Common myeloid progenitor, CD34-positive (primary cell): ENCODE measurements at regions not wholly inside any gene's neighbourhood (a gene's known extent, or its start where the extent isn't known, plus 50 kb on each side); places are given as distances from the start of the nearest gene placed in this dataset.

Experiments
- CTCF ChIA-PET: fragments of 350-600 bp; sonication (Branson Sonifier 250); formaldehyde crosslinking; loops from one replicate; lab custom pipeline; 2021; ENCODE audit warnings: antibody characterized with exemption; lab: Charles Lee
- POLR2A ChIA-PET: fragments of 350-600 bp; sonication (Branson Sonifier 250); formaldehyde crosslinking; loops from one replicate; lab custom pipeline; 2021; ENCODE audit warnings: antibody characterized with exemption; lab: Charles Lee
- DNase-seq, 3 donors: peaks; one replicate each; pipeline versions ENCODE4 v3.0.0 to v3.0.0-alpha.2; 2013
- H3K27ac ChIP-seq, 2 experiments: 1 replicate in 1 of 2; 2 replicates in 1 of 2; pipeline ENCODE4 v1.7.0; 2013; ENCODE audit warnings: inconsistent platforms in 2 of 2, low read length in 2 of 2, mild to moderate bottlenecking in 2 of 2, low read depth in 1 of 2, moderate library complexity in 1 of 2; ENCODE audit not compliant: severe bottlenecking in 2 of 2, insufficient read depth in 1 of 2, poor library complexity in 1 of 2
- H3K27me3 ChIP-seq, 5 experiments: replicated peaks in 2 of 5; 1 replicate in 3 of 5; 2 replicates in 2 of 5; pipeline versions ENCODE4 v1.6.1 to v1.7.0; 2013; ENCODE audit warnings: low read length in 4 of 5, mild to moderate bottlenecking in 2 of 5, moderate library complexity in 2 of 5, inconsistent platforms in 1 of 5; ENCODE audit not compliant: insufficient read depth in 5 of 5, control insufficient read depth in 4 of 5
- H3K36me3 ChIP-seq, 4 experiments: 1 replicate in 2 of 4; 2 replicates in 2 of 4; pipeline versions ENCODE4 v1.6.1 to v1.7.0; 2013; ENCODE audit warnings: low read length in 3 of 4, control low read depth in 1 of 4, mild to moderate bottlenecking in 1 of 4; ENCODE audit not compliant: control insufficient read depth in 4 of 4, insufficient read depth in 4 of 4
- H3K4me1 ChIP-seq, 4 experiments: 1 replicate in 3 of 4; 2 replicates in 1 of 4; pipeline versions ENCODE4 v1.6.1 to v1.7.1; 2013; ENCODE audit warnings: low read length in 3 of 4, mild to moderate bottlenecking in 3 of 4, control low read depth in 1 of 4, inconsistent platforms in 1 of 4, moderate library complexity in 1 of 4; ENCODE audit not compliant: control insufficient read depth in 4 of 4, insufficient read depth in 4 of 4; ENCODE audit errors: control extremely low read depth in 1 of 4
- H3K4me3 ChIP-seq, 7 experiments: 1 replicate in 4 of 7; 2 replicates in 3 of 7; pipeline versions ENCODE4 v1.5.1 to v1.7.0; 2013; ENCODE audit warnings: mild to moderate bottlenecking in 7 of 7, low read length in 6 of 7, moderate library complexity in 6 of 7, inconsistent platforms in 2 of 7, low read depth in 2 of 7, control low read depth in 1 of 7; ENCODE audit not compliant: insufficient read depth in 4 of 7, control insufficient read depth in 1 of 7; ENCODE audit errors: extremely low read depth in 1 of 7
- H3K9me3 ChIP-seq, 5 experiments: 1 replicate in 4 of 5; 2 replicates in 1 of 5; pipeline versions ENCODE4 v1.6.1 to v1.7.1; 2013; ENCODE audit warnings: low read length in 4 of 5, mild to moderate bottlenecking in 2 of 5, inconsistent platforms in 1 of 5, low read depth in 1 of 5, moderate library complexity in 1 of 5; ENCODE audit not compliant: control insufficient read depth in 4 of 5, insufficient read depth in 2 of 5; ENCODE audit errors: control extremely low read depth in 1 of 5
- WGBS: methylation state at CpG from one replicate; pipeline ENCODE4 v1.1.5; 2013; ENCODE audit not compliant: insufficient coverage; 5-methylcytosine and 5-hydroxymethylcytosine counted together

DNA sequence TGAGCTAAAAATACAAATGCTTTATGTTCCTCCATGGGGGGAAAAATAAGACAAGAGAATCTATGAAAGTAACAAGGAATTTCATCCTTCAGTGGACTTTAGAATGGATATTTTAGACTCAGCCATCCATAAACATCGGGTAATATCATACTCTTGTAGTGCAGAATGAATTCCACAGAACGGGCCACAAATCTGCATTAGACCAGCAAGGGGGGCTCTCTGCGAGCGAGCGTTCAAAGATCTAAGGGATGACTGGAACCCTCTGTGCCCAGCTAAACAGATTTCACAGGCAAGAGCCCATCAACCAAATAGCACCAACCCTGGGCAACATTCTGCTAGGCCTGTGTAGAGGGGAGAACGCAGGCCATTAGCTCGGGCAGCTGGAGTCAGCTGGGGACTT is 537.9 kb upstream of the CDH11 start:
- no peaks in the 10 kb centered on the region for H3K9me3 ChIP-seq
- peaks cover 0 to 8% (median 3%) of the 10 kb centered on the region in 4 experiments for H3K4me1 ChIP-seq
- 100% methylated on average over 4 of the region's 7 CpGs for WGBS
- ChIA-PET CTCF (no interaction called here), POLR2A (no interaction called here)
- no peaks in the 10 kb centered on the region for H3K36me3 ChIP-seq
- no peak overlapping the region for H3K4me3 ChIP-seq
- no peak for DNase-seq
- H3K27ac ChIP-seq = no peak overlapping the region
- peaks cover 0 to 43% (median 14%) of the 10 kb centered on the region in 5 experiments for H3K27me3 ChIP-seq

- ChIA-PET POLR2A (no interaction called here), CTCF (interaction anchor here (1.2 kb wide), 1 partner anchor 19 kb away, joined by 3 read pairs; no protein-coding TSS in a partner anchor)
- H3K4me3 ChIP-seq = no peak overlapping the region
- H3K36me3 ChIP-seq = no peaks in the 10 kb centered on the region
- H3K9me3 ChIP-seq = no peaks in the 10 kb centered on the region
- DNase-seq = no peak
- peaks cover 0 to 8% (median 3%) of the 10 kb centered on the region in 4 experiments for H3K4me1 ChIP-seq
- H3K27ac ChIP-seq = no peak overlapping the region
- 100% methylated on average over 1 of the region's 2 CpGs for WGBS
- peaks cover 0 to 47% (median 14%) of the 10 kb centered on the region in 5 experiments for H3K27me3 ChIP-seq
These were observed 536.9 kb upstream of the CDH11 start for GRCh38 chr16:65658787-65659220.

DNA sequence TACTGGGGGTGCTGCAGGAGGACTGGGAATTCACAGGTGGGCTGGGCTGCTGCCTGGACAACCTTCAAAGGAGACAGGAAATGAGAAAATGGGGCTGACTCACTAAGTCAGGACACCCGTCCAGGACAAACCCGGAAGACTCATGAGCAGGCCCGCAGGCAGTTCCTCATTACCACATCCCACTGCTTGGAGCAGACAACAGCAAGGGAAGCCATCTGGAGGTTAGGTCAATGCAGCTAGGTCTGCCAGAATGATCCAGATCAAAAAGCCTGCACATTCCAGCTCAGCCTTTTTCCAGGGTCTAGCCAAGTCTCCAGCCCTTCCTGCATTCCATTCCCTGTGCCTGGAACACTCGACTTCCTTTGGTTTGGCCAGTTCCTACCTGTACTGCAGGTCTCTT is 536.5 kb upstream of the CDH11 start:
- WGBS = 49% methylated on average over 4 of the region's 4 CpGs
- H3K4me3 ChIP-seq = no peak overlapping the region
- no peak overlapping the region for H3K27ac ChIP-seq
- peak in 2 of 3 donors; percentile 29 to 34 for DNase-seq
- no peaks in the 10 kb centered on the region for H3K36me3 ChIP-seq
- peaks cover 0 to 8% (median 3%) of the 10 kb centered on the region in 4 experiments for H3K4me1 ChIP-seq
- ChIA-PET CTCF (interaction anchor here (1.2 kb wide), 1 partner anchor 20 kb away, joined by 3 read pairs; no protein-coding TSS in a partner anchor), POLR2A (no interaction called here)
- peaks cover 0 to 47% (median 14%) of the 10 kb centered on the region in 5 experiments for H3K27me3 ChIP-seq
- H3K9me3 ChIP-seq = no peaks in the 10 kb centered on the region

DNA sequence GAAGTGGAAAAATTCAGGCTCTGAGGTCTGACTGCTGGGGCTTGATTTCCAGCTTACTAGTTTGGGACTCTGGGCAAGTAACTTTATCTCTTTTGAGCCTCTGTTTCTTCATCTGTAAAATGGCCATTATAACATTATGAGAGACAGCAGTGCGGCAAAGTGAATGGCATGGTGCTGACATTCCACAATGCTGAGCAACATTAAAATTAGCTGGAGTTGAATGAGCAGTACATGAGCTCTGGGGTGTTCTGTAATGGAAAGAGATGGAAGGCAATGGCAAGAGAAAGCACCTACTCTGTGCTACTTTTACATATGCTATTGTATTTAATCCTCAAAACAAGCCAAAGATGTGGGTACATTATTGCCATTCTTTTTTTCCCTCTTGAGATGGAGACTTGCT is 535.7 kb upstream of the CDH11 start:
- Histone ChIP-seq H3K4me3 (no peak overlapping the region), H3K27ac (no peak overlapping the region), H3K36me3 (no peaks in the 10 kb centered on the region), H3K9me3 (no peaks in the 10 kb centered on the region), H3K4me1 (peaks cover 0 to 8% (median 3%) of the 10 kb centered on the region in 4 experiments), H3K27me3 (peaks cover 0 to 47% (median 14%) of the 10 kb centered on the region in 5 experiments)
- POLR2A ChIA-PET = no interaction called here
- no peak for DNase-seq
- WGBS = no CpG with 5 or more reads among the region's 1 CpG
- CTCF ChIA-PET = no interaction called here

DNA sequence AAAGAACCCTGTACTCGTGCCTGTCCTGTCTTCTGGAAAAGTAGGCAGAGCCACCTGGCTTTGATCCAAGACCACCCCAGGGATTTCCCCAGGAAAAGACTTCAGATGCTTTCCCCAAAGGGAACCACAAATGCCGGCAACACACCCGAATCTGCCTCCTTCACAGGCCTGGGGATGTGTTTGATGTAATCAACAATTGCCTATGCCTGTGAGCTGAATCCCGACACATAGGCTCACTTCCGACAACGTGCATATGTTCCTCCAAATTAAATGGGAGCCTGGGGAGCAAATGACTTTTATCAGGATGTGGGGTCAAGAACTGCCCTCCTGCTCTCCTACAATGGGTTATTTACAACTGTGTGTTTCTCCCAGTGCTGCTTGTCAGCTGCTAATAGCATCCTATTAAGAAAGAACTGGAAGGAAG is 535.2 kb upstream of the CDH11 start:
- H3K27me3 ChIP-seq = peaks cover 0 to 49% (median 14%) of the 10 kb centered on the region in 5 experiments

GRCh38 chr16:65655802-65656201 is 533.9 kb upstream of the CDH11 start:
- WGBS = 88% methylated on average over 2 of the region's 3 CpGs
- peaks cover 0 to 8% (median 3%) of the 10 kb centered on the region in 4 experiments for H3K4me1 ChIP-seq
- CTCF ChIA-PET = no interaction called here

More for the DNA sequence above, 535.2 kb upstream of the CDH11 start:
- Histone ChIP-seq H3K36me3 (no peaks in the 10 kb centered on the region), H3K27ac (no peak overlapping the region), H3K4me3 (no peak overlapping the region), H3K4me1 (peaks cover 0 to 8% (median 3%) of the 10 kb centered on the region in 4 experiments), H3K9me3 (no peaks in the 10 kb centered on the region)
- 39% methylated on average over 4 of the region's 6 CpGs for WGBS
- ChIA-PET CTCF (no interaction called here), POLR2A (no interaction called here)
- no peak for DNase-seq

GRCh38 chr16:65648101-65648500 is 526.2 kb upstream of the CDH11 start:
- 100% methylated on average over 3 of the region's 5 CpGs for WGBS
- ChIA-PET CTCF (no interaction called here), POLR2A (interaction anchor here (0.6 kb wide), 1 partner anchor 636 kb away, joined by 3 read pairs; no protein-coding TSS in a partner anchor)
- H3K4me3 ChIP-seq = no peak overlapping the region
- H3K36me3 ChIP-seq = no peaks in the 10 kb centered on the region
- H3K9me3 ChIP-seq = no peaks in the 10 kb centered on the region
- DNase-seq = no peak
- H3K27ac ChIP-seq = no peak overlapping the region
- peaks cover 0 to 10% (median 4%) of the 10 kb centered on the region in 5 experiments for H3K27me3 ChIP-seq
- no peaks in the 10 kb centered on the region for H3K4me1 ChIP-seq

More at GRCh38 chr16:65655802-65656201, 533.9 kb upstream of the CDH11 start:
- DNase-seq = no peak
- H3K36me3 ChIP-seq = no peaks in the 10 kb centered on the region
- H3K4me3 ChIP-seq = no peak overlapping the region
- peaks cover 0 to 57% (median 18%) of the 10 kb centered on the region in 5 experiments for H3K27me3 ChIP-seq
- no peaks in the 10 kb centered on the region for H3K9me3 ChIP-seq
- POLR2A ChIA-PET = no interaction called here
- H3K27ac ChIP-seq = no peak overlapping the region
